ENCODE measurements at regions not wholly inside any gene's neighbourhood (a gene's known extent, or its start where the extent isn't known, plus 50 kb on each side); places are given as distances from the start of the nearest gene placed in this dataset.
"Not testable (repeated sequence)": the region's sequence is repeated elsewhere in the genome, so short reads cannot be mapped to it uniquely, and the experiment has no call there.

DNA sequence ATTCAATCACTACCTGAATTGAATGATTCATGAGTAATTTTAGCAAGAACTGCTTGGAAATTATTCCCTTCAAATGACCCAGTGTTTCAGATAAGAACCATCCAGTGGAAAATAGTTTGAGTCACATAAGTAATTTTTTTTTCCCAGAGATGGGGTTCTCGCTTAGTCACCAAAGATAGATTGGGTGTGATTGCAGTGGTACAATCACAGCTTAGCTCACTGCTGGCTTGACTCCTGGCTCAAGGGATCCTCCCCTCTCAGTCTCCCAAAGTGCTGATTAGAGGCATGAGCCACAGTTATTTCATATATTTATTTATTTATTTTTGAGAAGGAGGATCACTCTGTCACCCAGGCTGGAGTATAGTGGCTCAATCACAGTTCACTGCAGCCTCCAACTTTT, 574.5 kb upstream of the ARRDC3 start:
- DNase-seq: no peak

GRCh38 chr5:91956738-91957137, 573.6 kb upstream of the ARRDC3 start:
- no peak for DNase-seq

DNA sequence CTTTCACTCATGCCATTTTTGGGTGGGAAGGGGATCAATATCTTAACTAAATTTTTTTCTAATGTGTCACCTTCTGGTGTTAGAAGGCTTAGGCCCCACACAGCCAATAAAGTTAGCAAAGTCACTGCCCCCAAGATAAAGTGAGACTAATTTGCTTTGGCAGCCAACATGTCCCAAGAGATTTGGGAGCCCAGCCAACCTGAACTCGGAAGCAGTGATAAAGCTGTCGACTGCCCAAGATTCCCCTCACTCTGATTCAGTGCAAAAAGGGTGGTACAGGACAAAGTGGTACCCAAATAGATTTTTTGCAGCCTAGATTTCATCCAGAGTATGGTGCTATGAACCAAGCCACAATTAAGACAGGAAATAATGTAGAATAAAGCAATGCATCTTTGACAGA, 572.5 kb upstream of the ARRDC3 start:
- peak; percentile 86 for DNase-seq

DNA sequence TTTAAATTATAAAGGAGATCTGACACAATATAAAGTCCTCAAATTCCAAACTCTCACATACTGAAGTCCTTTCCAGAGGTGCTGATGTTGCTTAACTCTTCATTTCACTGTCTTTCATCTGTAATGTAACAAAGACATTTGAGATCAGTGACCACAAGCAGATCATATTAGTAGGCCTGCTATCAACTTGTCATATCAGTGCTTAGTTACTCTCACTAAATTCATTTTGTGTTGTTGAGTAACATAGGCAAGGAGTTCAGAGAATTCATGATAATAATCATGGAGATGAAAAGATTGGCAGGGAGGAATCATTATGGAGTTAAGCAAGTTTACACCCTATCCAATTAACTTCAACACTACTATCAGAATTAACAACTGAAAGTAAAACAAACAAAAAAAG, 571.0 kb upstream of the ARRDC3 start:
- DNase-seq: no peak

DNA sequence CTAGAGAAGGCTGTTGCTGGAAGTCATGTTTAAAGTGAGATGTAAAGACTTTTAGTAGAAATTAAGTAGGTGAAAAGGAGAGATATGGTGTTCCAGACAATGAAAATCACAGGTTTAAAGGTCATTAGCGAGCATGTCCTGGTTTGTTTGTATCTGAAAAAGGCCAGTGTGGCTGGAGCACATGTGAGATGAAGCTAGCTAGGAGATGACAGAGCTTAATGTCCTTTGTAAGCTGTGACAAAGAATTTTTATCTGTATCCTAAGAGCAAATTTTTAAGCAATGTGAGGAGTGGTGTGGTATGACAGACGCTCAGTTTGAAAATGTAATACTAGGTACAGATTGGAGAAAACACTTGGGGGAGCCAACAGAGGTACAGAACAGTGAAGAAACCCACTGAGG, 567.2 kb upstream of the ARRDC3 start:
- DNase-seq: no peak

- DNase-seq: no peak
Observed at GRCh38 chr5:91946870-91947269, 563.8 kb upstream of the ARRDC3 start.

DNA sequence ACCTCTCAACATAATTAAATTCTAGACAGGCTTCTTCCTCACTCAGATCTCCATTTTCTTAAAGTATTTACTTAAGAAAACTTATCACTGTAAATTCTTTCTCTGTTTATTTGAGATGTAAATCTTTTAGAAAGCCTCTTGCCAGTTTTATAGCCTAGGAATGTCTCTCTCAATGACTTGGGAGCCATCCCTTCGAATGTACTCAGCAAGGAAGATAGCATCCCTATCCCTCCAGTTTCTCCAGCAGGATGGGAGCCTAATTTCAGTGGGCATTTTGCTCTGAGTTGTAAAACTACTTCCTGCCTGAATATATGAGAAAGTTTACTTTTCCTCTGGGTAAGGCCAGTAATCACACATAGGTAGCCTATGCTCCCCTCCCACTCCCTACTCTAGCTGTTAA, 558.5 kb upstream of the ARRDC3 start:
- DNase-seq: no peak

DNA sequence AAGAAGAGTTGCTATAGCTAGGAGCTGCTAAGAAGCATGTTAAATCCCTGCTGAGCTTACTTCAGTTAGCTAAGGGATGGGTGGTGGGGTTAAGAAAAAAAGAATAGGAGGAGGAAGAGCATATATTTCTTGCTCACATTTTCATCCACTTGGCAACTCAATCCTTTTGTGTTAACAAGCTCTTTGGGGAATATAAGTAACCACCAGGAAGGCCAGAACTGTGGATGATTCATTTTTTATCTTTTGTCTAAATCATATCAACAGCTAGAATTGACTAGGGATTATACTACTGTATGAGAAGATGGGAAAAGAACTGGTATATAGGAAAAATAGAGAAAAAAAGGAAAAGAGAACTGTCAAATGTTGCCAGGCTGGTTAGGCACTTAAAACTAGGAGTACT, 555.3 kb upstream of the ARRDC3 start:
- no peak for DNase-seq

DNA sequence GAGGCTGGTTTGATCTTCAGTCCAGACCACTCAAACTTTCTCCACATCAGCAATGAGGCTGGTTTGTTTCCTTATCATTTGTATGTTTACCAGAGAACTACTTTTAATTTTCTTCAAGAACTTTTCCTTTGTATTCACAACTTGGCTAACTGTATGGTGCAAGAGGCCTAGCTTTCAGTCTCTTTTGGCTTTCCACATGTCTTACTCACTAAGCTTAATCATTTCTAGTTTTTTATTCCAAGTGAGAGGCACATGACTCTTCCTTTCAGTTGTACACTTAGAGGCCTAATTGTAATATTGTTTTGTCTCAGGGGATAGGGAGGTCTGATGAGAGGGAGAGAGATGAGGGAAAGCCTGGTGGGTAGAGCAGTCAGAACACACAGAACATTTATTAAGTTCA, 554.0 kb upstream of the ARRDC3 start:
- no peak for DNase-seq

DNA sequence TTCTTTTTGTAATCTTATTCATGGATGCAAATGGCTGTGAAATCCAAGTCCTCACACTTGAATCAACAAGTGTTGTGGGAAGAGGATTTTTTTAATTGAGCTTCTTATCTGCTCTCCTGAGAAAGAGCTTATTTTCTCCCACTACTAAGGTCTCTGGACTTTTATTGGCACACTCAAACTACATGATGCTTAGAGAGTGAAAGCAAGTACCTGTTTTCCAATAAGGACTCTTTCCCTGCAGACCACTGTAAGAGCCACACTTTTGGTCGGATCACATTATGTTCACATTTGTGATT, 546.4 kb upstream of the ARRDC3 start:
- DNase-seq: peak; percentile 48

- no peak for DNase-seq
Observed at GRCh38 chr5:91928754-91929521, 545.8 kb upstream of the ARRDC3 start.

GRCh38 chr5:91927439-91927838, 544.3 kb upstream of the ARRDC3 start:
- no peak for DNase-seq

DNA sequence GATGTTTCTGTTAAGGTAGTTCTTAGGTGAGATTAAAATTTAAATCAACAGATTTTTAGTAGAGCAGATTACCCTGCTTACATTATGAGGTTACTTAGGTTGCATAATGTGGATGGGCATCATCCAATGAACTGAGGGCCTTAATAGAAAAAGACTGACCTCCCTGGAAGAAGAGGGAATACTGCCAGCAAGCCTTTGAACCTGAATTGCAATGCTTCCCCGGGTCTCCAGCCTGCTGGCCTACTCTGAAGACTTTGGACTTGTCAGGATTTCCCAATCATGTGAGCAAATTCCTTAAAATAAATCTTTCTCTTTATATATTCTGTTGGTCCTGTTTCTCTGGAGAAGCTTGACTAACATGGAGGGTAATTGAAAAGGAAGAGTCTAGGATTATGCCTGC, 542.1 kb upstream of the ARRDC3 start:
- no peak for DNase-seq

DNA sequence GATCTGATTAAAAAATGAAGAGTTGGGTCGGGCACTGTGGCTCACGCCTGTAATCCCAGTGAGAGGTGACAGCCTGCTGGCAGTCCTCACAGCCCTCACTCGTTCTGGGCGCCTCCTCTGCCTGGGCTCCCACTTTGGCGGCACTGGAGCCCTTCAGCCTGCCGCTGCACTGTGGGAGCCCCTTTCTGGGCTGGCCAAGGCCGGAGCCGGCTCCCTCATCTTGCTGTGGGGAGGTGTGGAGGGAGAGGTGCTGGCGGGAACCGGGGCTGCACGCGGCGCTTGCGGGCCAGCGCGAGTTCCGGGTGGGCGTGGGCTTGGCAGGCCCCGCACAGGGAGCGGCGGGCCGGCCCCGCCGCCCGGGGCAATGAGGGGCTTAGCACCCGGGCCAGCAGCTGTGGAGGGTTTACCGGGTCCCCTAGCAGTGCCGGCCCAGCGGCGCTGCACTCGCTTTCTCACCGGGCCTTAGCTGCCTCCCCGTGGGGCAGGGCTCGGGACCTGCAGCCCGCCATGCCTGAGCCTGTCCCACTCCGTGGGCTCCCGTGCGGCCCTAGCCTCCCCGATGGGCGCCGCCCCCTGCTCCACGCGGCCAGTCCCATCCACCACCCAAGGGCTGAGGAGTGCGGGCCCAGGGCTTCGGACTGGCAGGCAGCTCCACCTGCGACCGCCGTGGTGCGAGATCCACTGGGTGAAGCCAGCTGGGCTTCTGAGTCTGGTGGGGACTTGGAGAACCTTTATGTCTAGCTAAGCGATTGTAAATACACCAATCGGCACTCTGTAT, 534.1 kb upstream of the ARRDC3 start:
- DNase-seq: not testable (repeated sequence)

DNA sequence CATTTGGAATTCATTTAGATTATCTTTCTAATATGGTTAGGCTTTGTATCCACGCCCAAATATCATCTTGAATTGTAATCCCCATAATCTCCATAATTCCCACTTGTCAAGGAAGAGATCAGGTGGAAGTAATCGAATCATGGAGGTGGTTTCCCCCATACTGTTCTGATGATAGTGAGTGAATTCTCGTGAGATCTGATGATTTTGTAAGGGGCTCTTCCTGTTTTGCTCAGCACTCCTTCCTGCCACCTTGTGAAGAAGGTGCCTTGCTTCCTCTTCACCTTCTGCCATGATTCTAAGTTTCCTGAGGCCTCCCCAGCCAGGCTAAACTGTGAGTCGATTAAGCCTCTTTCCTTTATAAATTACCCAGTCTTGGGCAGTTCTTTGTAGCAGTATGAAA, 527.5 kb upstream of the ARRDC3 start:
- no peak for DNase-seq

DNA sequence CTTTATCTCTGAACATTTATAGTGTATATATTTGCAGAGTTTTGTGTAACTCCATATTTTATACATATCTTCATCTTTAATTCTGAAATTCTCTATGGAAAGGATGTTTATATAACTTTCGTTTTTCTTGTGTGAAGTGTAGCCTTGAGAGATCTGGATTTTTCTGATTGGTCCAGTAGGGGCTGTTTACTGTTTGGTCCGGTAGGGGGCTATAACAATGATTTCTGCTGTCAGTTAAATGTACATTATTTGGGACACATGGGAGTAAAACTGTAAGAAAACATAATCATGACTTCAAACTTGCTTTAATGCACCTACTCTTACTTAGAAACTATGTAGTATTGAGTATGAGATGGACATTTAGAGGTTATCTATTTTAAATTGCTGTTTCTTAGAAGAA, 527.1 kb upstream of the ARRDC3 start:
- no peak for DNase-seq

- DNase-seq: no peak
Observed at GRCh38 chr5:91906494-91906893, 523.4 kb upstream of the ARRDC3 start.

DNA sequence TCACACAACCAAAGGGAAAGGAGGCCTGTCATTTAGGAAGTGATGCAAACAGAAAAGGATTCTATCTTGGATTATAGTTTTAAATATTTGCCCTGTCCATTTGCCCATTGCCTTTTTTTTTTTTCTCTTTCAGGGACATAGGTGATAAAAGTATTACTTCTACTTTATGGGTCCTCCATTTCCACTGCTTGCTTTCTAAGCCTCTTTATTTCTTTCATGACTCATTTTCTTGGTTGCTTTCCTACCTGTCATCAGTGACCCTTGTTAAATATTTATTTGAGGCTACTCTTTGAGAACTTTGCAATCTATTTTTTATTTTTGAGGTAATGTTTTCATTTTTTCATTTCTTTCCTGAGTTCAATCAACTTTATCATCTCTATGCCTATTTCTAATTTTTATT, 522.9 kb upstream of the ARRDC3 start:
- no peak for DNase-seq

- peak; percentile 35 for DNase-seq
Observed at GRCh38 chr5:91898898-91899297, 515.8 kb upstream of the ARRDC3 start.

GRCh38 chr5:91898019-91898418, 514.9 kb upstream of the ARRDC3 start:
- no peak for DNase-seq

DNA sequence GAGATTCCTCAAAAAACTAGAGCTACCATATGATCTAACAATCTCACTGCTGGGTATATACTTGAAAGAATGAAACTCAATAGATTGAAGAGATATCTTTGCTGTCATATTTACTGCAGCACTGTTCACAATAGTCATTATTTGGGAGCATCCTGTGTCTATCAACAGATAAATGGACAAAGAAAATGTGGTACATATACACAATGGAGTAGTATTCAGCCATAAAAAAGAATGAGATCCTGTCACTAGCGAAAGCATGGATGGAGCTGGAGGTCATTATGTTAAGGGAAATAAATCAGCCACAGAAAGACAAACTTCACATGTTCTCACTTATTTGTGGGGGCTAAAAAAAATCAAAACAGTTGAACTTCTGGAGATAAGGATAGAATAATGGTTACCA, 505.7 kb upstream of the ARRDC3 start:
- DNase-seq: no peak

- DNase-seq: peak; percentile 48
Observed at GRCh38 chr5:91885291-91886265, 502.5 kb upstream of the ARRDC3 start.

GRCh38 chr5:91884036-91884435, 500.9 kb upstream of the ARRDC3 start:
- DNase-seq: no peak

Data from eye (tissue), 1 donor.